ENCODE measurements at regions not wholly inside any gene's neighbourhood (a gene's known extent, or its start where the extent isn't known, plus 50 kb on each side); places are given as distances from the start of the nearest gene placed in this dataset.
A peak's percentile ranks its signal among the peaks of the same experiment; 100 is the strongest.

DNA sequence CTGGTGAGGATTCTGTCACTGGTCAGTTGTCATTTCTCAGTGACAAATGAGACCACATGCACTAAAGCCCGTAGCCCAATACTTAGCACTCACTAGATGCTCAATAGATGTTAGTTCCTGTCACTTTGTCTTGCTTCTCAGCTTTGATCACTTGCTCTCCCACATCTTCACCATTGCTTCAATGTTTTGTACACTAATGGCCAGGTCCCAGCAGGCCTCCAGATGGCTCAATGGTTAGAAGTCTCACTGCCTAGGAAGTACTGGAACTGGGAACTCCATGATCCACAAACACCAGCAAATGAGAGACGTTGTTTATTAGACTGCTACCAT is 502.8 kb upstream of the JARID2 start:
- TF ChIP-seq SIX5 (IDR thresholded peaks at IDR 0.05; ENCODE audit: low read depth, low read length, severe bottlenecking), result no peak
- no peak for TF ChIP-seq FOXM1 (IDR thresholded peaks at IDR 0.05; ENCODE audit: low read depth, low read length)
- TF ChIP-seq, protein P1, sequence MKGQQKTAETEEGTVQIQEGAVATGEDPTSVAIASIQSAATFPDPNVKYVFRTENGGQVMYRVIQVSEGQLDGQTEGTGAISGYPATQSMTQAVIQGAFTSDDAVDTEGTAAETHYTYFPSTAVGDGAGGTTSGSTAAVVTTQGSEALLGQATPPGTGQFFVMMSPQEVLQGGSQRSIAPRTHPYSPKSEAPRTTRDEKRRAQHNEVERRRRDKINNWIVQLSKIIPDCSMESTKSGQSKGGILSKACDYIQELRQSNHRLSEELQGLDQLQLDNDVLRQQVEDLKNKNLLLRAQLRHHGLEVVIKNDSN (IDR thresholded peaks at IDR 0.05; ENCODE audit: borderline replicate concordance, extremely low read length, insufficient read depth, low read depth, low read length), result no peak
- TF ChIP-seq EZH2 (IDR thresholded peaks at IDR 0.05; ENCODE audit: borderline replicate concordance, control insufficient read depth, low read depth, low read length), result no peak
- TF ChIP-seq IKZF1 (conservative IDR thresholded peaks at IDR 0.05), result no peak
- no peak for TF ChIP-seq PAX5 (IDR thresholded peaks at IDR 0.05; ENCODE audit: borderline replicate concordance, low read depth, low read length)
- TF ChIP-seq, protein P2, sequence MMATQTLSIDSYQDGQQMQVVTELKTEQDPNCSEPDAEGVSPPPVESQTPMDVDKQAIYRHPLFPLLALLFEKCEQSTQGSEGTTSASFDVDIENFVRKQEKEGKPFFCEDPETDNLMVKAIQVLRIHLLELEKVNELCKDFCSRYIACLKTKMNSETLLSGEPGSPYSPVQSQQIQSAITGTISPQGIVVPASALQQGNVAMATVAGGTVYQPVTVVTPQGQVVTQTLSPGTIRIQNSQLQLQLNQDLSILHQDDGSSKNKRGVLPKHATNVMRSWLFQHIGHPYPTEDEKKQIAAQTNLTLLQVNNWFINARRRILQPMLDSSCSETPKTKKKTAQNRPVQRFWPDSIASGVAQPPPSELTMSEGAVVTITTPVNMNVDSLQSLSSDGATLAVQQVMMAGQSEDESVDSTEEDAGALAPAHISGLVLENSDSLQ (IDR thresholded peaks at IDR 0.05), result no peak
- TF ChIP-seq MYB (IDR thresholded peaks at IDR 0.05; ENCODE audit: borderline replicate concordance, low read depth, low read length), result no peak
- TF ChIP-seq, protein P3, sequence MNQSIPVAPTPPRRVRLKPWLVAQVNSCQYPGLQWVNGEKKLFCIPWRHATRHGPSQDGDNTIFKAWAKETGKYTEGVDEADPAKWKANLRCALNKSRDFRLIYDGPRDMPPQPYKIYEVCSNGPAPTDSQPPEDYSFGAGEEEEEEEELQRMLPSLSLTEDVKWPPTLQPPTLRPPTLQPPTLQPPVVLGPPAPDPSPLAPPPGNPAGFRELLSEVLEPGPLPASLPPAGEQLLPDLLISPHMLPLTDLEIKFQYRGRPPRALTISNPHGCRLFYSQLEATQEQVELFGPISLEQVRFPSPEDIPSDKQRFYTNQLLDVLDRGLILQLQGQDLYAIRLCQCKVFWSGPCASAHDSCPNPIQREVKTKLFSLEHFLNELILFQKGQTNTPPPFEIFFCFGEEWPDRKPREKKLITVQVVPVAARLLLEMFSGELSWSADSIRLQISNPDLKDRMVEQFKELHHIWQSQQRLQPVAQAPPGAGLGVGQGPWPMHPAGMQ (IDR thresholded peaks at IDR 0.05; ENCODE audit: borderline replicate concordance), result no peak
- TF ChIP-seq YY1 (IDR thresholded peaks at IDR 0.05; ENCODE audit: low read depth, low read length), result no peak
- no peaks in the 10 kb centered on the region for H4K20me1 ChIP-seq (ENCODE audit: control insufficient read depth, insufficient read depth)
- FAIRE-seq, result no peak
- H2AFZ ChIP-seq (ENCODE audit: control insufficient read depth, low read depth, low read length), result peak overlapping the region; percentile 34; the same call in 1 of the 2 replicates
- no peak overlapping the region for H3K4me3 ChIP-seq
- intact Hi-C loops (cut with micrococcal nuclease; ENCODE audit: unreplicated experiment) (no loop called here), in situ Hi-C loops (cut with MboI) (no loop called here)
- WGBS (ENCODE audit: insufficient coverage, insufficient replicate concordance, low lambda C conversion rate, missing lambda C conversion rate), result 5% methylated on average over 2 of the region's 2 CpGs
- ChIA-PET SMC1A (ENCODE audit: uncharacterized antibody, unreplicated experiment) (no interaction called here), POLR2A (no interaction called here), RAD21 (ENCODE audit: unreplicated experiment) (interaction anchor here (0.8 kb wide), 1 partner anchor 14 kb away, joined by 3 read pairs; no protein-coding TSS in a partner anchor), CTCF (interaction anchor here (1.1 kb wide), 1 partner anchor 134 kb away, joined by 4 read pairs; no protein-coding TSS in a partner anchor)
- no peaks in the 10 kb centered on the region for H3K27me3 ChIP-seq (replicated peaks in 1 of 2; ENCODE audit: control insufficient read depth in 2 of 2, insufficient read depth in 2 of 2, low read length in 1 of 2)
- peaks cover 11% of the 10 kb centered on the region; the same call in 1 of the 2 replicates for H3K4me1 ChIP-seq (ENCODE audit: control insufficient read depth, insufficient read depth, low read length)
- no peak overlapping the region for H3K9ac ChIP-seq (ENCODE audit: control insufficient read depth, insufficient read depth, low read length)
- ATAC-seq, result peak; percentile 36
- H3K4me2 ChIP-seq (ENCODE audit: control insufficient read depth, insufficient read depth), result no peak overlapping the region
- peak overlapping the region; percentile 46; the same call in 1 of the 2 replicates for H3K27ac ChIP-seq (ENCODE audit: control insufficient read depth, insufficient read depth)
- H3K9me3 ChIP-seq (replicated peaks; ENCODE audit: control insufficient read depth, insufficient read depth, low read length), result no peaks in the 10 kb centered on the region
- DNase-seq (ENCODE audit: low read depth, low spot score), result no peak
- BruUV-seq (replicated peaks), result no TSS peak
- H3K36me3 ChIP-seq (ENCODE audit: control insufficient read depth in 2 of 2, insufficient read depth in 2 of 2, low read length in 1 of 2), result no peaks in the 10 kb centered on the region
- H3K79me2 ChIP-seq (ENCODE audit: control insufficient read depth, insufficient read depth, low read length), result no peaks in the 10 kb centered on the region

Data from GM12878 (cell line).